Fibroblast of lung (primary cell): ENCODE measurements at regions not wholly inside any gene's neighbourhood (a gene's known extent, or its start where the extent isn't known, plus 50 kb on each side); places are given as distances from the start of the nearest gene placed in this dataset.
A peak's percentile ranks its signal among the peaks of the same experiment; 100 is the strongest.

Experiments
- DNase-seq, 2 donors: peaks; one replicate each; pipeline versions ENCODE4 v3.0.0 to v3.0.0-alpha.2; 2010; ENCODE audit warnings: low read depth in 2 of 2
- H2AFZ ChIP-seq: 2 replicates; pipeline ENCODE4 v1.5.1; 2012; ENCODE audit warnings: low read length, control low read depth, inconsistent platforms
- H3K27ac ChIP-seq: 2 replicates; pipeline ENCODE4 v1.5.1; 2011; ENCODE audit warnings: low read length, control low read depth; ENCODE audit not compliant: insufficient read depth
- H3K27me3 ChIP-seq: 2 replicates; pipeline ENCODE4 v1.5.1; 2011; ENCODE audit warnings: mild to moderate bottlenecking, low read length; ENCODE audit not compliant: control insufficient read depth, insufficient read depth
- H3K36me3 ChIP-seq: 2 replicates; pipeline ENCODE4 v1.5.1; 2011; ENCODE audit warnings: low read length; ENCODE audit not compliant: control insufficient read depth, insufficient read depth
- H3K4me1 ChIP-seq: 2 replicates; pipeline ENCODE4 v1.5.1; 2011; ENCODE audit warnings: low read length; ENCODE audit not compliant: control insufficient read depth, insufficient read depth; ENCODE audit errors: extremely low read depth
- H3K4me2 ChIP-seq: 2 replicates; pipeline ENCODE4 v1.5.1; 2011; ENCODE audit warnings: low read length, control low read depth; ENCODE audit not compliant: insufficient read depth; ENCODE audit errors: extremely low read depth
- H3K4me3 ChIP-seq, 4 experiments: fragments of 200-600 bp in 1 of 4; sonication (generic) in 1 of 4; replicated peaks in 1 of 4; 2 replicates each; pipeline ENCODE4 v1.5.1; 2011 to 2016; ENCODE audit warnings: low read length in 4 of 4, low read depth in 3 of 4, mild to moderate bottlenecking in 3 of 4, control low read depth in 2 of 4, inconsistent platforms in 1 of 4, mixed read lengths in 1 of 4; ENCODE audit not compliant: insufficient read depth in 1 of 4; ENCODE audit errors: control extremely low read depth in 1 of 4
- H3K79me2 ChIP-seq: 2 replicates; pipeline ENCODE4 v1.5.1; 2012; ENCODE audit warnings: mild to moderate bottlenecking, low read length, inconsistent platforms; ENCODE audit not compliant: control insufficient read depth, insufficient read depth
- H3K9ac ChIP-seq: 2 replicates; pipeline ENCODE4 v1.5.1; 2011; ENCODE audit warnings: mild to moderate bottlenecking, low read length, control low read depth; ENCODE audit not compliant: insufficient read depth
- H3K9me3 ChIP-seq: 2 replicates; pipeline ENCODE4 v1.5.1; 2012; ENCODE audit warnings: low read depth, low read length; ENCODE audit not compliant: control insufficient read depth, insufficient read depth
- H4K20me1 ChIP-seq: 2 replicates; pipeline ENCODE4 v1.5.1; 2011; ENCODE audit warnings: low read length; ENCODE audit not compliant: control insufficient read depth, insufficient read depth; ENCODE audit errors: extremely low read depth
- CTCF ChIP-seq, 2 donors: IDR thresholded peaks in 1 of 2; conservative IDR thresholded peaks in 1 of 2; 1 replicate in 1 of 2; 2 replicates in 1 of 2; pipeline ENCODE4 v1.5.1; 2011 to 2012; ENCODE audit warnings: low read length in 2 of 2, control low read depth in 1 of 2, inconsistent platforms in 1 of 2, low read depth in 1 of 2, mild to moderate bottlenecking in 1 of 2
- EZH2 ChIP-seq: IDR thresholded peaks from 2 replicates; pipeline ENCODE4 v1.5.1; 2012; ENCODE audit warnings: low read length, control low read depth, mild to moderate bottlenecking; ENCODE audit errors: missing control alignments

- TF ChIP-seq EZH2: no peak
- TF ChIP-seq CTCF (conservative IDR thresholded peaks at IDR 0.05 in 1 of 2, IDR thresholded peaks at IDR 0.05 in 1 of 2; ENCODE audit: low read depth in 1 of 2, low read length in 2 of 2): no peak
- Histone ChIP-seq H3K27ac (no peak overlapping the region), H3K36me3 (no peaks in the 10 kb centered on the region), H3K4me3 (no peak overlapping the region), H3K79me2 (no peaks in the 10 kb centered on the region), H3K27me3 (no peaks in the 10 kb centered on the region), H2AFZ (no peak overlapping the region), H3K9me3 (no peaks in the 10 kb centered on the region), H4K20me1 (no peaks in the 10 kb centered on the region), H3K4me2 (no peak overlapping the region), H3K4me1 (no peaks in the 10 kb centered on the region), H3K9ac (no peak overlapping the region)
- DNase-seq: peak in 1 of 2 donors; percentile 17
Measured at GRCh38 chr18:39555496-39555895, 1989.9 kb upstream of the CELF4 start.

GRCh38 chr18:39550701-39551100, 1985.1 kb upstream of the CELF4 start:
- Histone ChIP-seq H3K4me3 (no peak overlapping the region), H3K27me3 (no peaks in the 10 kb centered on the region), H3K79me2 (no peaks in the 10 kb centered on the region), H3K9me3 (no peaks in the 10 kb centered on the region), H3K27ac (no peak overlapping the region), H4K20me1 (no peaks in the 10 kb centered on the region), H3K36me3 (no peaks in the 10 kb centered on the region), H3K4me1 (no peaks in the 10 kb centered on the region), H3K9ac (no peak overlapping the region), H3K4me2 (no peak overlapping the region), H2AFZ (no peak overlapping the region)
- no peak for TF ChIP-seq CTCF (conservative IDR thresholded peaks at IDR 0.05 in 1 of 2, IDR thresholded peaks at IDR 0.05 in 1 of 2; ENCODE audit: low read depth in 1 of 2, low read length in 2 of 2)
- no peak for TF ChIP-seq EZH2
- DNase-seq: no peak

GRCh38 chr18:39549144-39549543, 1983.5 kb upstream of the CELF4 start:
- TF ChIP-seq EZH2 (no peak), CTCF (conservative IDR thresholded peaks at IDR 0.05 in 1 of 2, IDR thresholded peaks at IDR 0.05 in 1 of 2; ENCODE audit: low read depth in 1 of 2, low read length in 2 of 2) (no peak)
- H3K4me3 ChIP-seq: no peak overlapping the region
- no peak overlapping the region for H3K4me2 ChIP-seq
- no peaks in the 10 kb centered on the region for H3K9me3 ChIP-seq
- H4K20me1 ChIP-seq: no peaks in the 10 kb centered on the region
- no peak overlapping the region for H3K27ac ChIP-seq
- no peak overlapping the region for H3K9ac ChIP-seq
- H2AFZ ChIP-seq: no peak overlapping the region
- no peaks in the 10 kb centered on the region for H3K36me3 ChIP-seq
- no peak for DNase-seq
- no peaks in the 10 kb centered on the region for H3K27me3 ChIP-seq
- no peaks in the 10 kb centered on the region for H3K79me2 ChIP-seq
- H3K4me1 ChIP-seq: no peaks in the 10 kb centered on the region
